Neural cell (in vitro differentiated cells): ENCODE measurements at regions not wholly inside any gene's neighbourhood (a gene's known extent, or its start where the extent isn't known, plus 50 kb on each side); places are given as distances from the start of the nearest gene placed in this dataset.

ENCODE experiments used
- EZH2 ChIP-seq: fragments of 200-600, 300-800 bp; shearing (Covaris generic), sonication (generic); IDR thresholded peaks from 2 replicates; pipeline ENCODE4 v1.6.1; 2014; ENCODE audit warnings: antibody characterized with exemption, low read length, borderline replicate concordance, mild to moderate bottlenecking; ENCODE audit not compliant: insufficient read depth, poor library complexity, severe bottlenecking
- MXI1 ChIP-seq: fragments of 450-650 bp; conservative IDR thresholded peaks from 2 replicates; pipeline ENCODE4 v1.6.1; 2014; ENCODE audit warnings: antibody characterized with exemption, mild to moderate bottlenecking; ENCODE audit not compliant: poor library complexity, severe bottlenecking
- TF ChIP-seq, protein P1 (sequence below): fragments of 450-650 bp; IDR thresholded peaks from 2 replicates; pipeline ENCODE4 v1.5.1; 2014; ENCODE audit warnings: antibody characterized with exemption, mild to moderate bottlenecking, moderate library complexity; ENCODE audit not compliant: poor library complexity, severe bottlenecking

DNA sequence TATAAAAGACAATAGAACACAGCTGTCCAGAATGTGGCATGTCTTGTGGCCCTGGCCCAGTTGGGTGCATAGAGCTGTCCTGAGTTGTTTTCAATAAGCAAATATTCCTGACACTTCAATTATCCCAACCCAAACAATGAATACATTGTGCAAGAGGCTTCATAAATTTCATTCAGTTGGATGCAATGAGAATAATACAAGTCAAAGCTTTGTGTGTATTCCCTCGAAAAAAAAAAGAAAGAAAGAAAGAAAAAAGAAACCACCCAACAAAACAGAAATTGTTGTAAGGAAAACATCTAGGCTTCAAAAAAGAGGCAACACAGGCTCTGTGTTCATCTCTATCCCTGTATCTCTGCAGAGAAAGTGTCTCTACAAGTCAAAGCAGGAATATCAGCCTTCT is 138.7 kb upstream of the ADO start:
- TF ChIP-seq, protein P1, sequence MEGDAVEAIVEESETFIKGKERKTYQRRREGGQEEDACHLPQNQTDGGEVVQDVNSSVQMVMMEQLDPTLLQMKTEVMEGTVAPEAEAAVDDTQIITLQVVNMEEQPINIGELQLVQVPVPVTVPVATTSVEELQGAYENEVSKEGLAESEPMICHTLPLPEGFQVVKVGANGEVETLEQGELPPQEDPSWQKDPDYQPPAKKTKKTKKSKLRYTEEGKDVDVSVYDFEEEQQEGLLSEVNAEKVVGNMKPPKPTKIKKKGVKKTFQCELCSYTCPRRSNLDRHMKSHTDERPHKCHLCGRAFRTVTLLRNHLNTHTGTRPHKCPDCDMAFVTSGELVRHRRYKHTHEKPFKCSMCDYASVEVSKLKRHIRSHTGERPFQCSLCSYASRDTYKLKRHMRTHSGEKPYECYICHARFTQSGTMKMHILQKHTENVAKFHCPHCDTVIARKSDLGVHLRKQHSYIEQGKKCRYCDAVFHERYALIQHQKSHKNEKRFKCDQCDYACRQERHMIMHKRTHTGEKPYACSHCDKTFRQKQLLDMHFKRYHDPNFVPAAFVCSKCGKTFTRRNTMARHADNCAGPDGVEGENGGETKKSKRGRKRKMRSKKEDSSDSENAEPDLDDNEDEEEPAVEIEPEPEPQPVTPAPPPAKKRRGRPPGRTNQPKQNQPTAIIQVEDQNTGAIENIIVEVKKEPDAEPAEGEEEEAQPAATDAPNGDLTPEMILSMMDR, result no peak
- TF ChIP-seq MXI1, result no peak
- TF ChIP-seq EZH2, result no peak
